OCI-M2 (cell line): ENCODE measurements at regions not wholly inside any gene's neighbourhood (a gene's known extent, or its start where the extent isn't known, plus 50 kb on each side); places are given as distances from the start of the nearest gene placed in this dataset.

Experiments
- DNase-seq: peaks from one replicate; lab custom pipeline; 2025; ENCODE audit not compliant: unreplicated experiment; lab: John Stamatoyannopoulos, UW

- DNase-seq, result no peak
Measured at GRCh38 chr3:147838652-147839051, 429.5 kb downstream of the ZIC1 start.

- DNase-seq, result no peak
Measured at GRCh38 chr3:147843331-147843730, 434.2 kb downstream of the ZIC1 start.

DNA sequence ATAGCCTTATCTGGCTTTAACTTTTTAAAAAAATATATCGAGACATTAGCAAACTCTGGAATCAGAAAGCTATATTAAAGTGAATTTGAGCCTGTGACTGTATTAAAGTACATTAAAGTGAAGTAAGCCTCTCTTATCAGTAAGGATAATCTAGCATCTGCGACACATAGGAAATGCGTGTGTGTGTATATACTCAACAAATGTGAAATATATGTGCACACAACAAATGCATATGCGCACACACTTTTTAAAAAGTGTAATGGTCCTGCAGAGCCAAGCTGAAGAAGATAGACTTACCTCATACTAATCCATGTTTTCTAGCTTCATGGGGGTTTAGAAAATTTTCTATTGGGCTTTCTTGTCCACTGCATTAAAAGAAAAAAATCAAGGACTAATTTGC, 437.1 kb downstream of the ZIC1 start:
- DNase-seq, result no peak

- DNase-seq, result no peak
Measured at GRCh38 chr3:147846854-147847478, 437.8 kb downstream of the ZIC1 start.

GRCh38 chr3:147851062-147851461, 441.9 kb downstream of the ZIC1 start:
- DNase-seq, result no peak

- DNase-seq, result no peak
Measured at GRCh38 chr3:147854542-147854941, 445.4 kb downstream of the ZIC1 start.

- no peak for DNase-seq
Measured at GRCh38 chr3:147864754-147865354, 455.7 kb downstream of the ZIC1 start.

GRCh38 chr3:147866561-147866960, 457.4 kb downstream of the ZIC1 start:
- DNase-seq, result no peak

DNA sequence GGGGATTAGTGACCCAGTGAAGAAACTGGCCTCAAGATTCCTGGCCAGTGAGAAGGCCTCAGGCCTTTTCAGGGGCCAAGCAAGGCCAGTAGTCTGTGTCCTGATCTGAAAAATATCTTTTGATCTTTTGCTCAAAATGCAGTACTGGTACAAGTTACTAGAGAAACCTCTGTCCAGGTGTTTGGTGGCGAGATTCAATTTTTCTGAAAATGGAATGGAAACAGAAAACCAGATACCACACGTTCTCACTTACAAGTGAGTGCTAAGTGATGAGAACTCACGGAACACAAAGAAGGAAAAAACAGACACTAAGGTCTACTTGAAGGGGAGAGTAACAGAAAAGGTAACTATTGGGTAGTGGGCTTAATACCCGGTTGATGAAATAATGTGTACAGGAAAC, 463.4 kb downstream of the ZIC1 start:
- DNase-seq, result no peak

DNA sequence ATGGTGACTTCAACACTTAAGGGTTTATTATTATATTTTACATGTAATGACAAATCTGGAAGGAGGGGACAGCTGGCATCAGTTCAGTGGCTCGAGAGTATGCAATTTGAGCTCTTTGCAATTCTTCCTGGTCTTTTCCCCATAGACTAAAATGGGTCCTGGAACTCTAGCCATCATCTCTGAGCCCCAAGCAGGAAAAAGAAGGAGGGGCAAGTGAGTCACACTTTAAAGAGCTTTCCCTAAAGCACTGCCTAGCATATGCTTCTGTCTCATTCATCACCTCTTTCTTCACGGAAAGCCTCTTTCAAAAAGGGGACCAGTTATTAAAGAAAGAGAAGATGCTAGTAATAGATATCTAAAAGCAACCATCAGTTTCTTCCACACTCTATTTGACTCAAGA, 466.3 kb downstream of the ZIC1 start:
- DNase-seq, result no peak

- no peak for DNase-seq
Measured at GRCh38 chr3:147881933-147882332, 472.8 kb downstream of the ZIC1 start.

- no peak for DNase-seq
Measured at GRCh38 chr3:147886879-147887278, 477.7 kb downstream of the ZIC1 start.

DNA sequence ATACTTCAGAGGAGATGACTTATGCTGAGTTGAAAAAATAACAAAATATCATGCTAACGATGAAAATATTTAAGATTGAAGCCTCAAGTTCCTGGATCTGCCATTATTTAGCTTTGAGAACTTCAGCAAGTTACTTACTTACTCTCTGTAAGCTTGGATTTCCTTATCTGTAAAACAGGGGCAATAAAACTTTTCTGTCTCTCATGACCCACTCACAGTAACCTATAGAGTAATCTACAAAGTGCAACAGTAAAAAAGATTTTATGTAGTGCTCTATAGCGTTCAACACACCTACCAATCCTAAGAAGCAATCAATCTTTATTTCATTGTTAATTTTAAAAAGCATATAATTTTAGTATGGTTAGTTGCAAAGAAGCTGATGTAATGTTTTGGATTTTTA, 478.6 kb downstream of the ZIC1 start:
- no peak for DNase-seq

DNA sequence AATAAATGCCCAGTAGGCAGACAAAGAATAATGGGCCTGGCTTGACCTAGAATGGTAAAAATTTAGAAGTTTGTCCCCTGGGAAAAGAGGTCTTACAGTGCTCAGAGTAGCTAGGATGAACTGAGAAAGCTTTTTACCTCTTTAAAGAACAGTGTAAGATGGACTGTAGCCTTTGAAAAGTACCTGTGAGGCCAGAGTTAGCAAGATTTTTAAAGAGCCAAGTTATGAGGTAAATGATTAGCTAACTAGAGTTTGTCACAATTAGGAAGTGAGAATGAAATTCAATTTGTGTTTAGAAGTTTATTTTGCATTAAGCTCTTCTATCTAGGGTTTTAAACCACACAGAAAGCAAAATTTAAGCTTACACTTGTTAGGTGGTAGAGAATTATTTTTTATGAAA, 480.9 kb downstream of the ZIC1 start:
- DNase-seq, result no peak

DNA sequence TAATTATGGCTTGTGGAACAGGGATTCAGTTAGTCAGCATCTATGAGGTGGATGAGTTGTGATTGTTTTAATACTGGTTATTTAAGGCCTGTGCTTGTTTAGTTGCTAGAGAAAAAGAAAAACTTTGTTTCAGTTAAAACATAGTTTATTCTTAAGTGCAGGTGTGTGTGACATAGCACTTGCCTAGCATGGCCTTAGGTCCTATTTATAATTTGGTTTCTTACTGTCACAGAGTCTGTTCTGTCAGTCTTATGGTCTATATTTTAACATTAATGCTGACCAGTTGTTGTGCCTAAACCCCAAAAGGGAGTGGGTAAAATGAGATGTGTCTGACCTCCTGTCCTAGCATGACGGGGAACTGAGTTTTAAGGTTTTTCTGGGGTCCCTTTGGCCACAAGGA, 486.3 kb downstream of the ZIC1 start:
- DNase-seq, result no peak

DNA sequence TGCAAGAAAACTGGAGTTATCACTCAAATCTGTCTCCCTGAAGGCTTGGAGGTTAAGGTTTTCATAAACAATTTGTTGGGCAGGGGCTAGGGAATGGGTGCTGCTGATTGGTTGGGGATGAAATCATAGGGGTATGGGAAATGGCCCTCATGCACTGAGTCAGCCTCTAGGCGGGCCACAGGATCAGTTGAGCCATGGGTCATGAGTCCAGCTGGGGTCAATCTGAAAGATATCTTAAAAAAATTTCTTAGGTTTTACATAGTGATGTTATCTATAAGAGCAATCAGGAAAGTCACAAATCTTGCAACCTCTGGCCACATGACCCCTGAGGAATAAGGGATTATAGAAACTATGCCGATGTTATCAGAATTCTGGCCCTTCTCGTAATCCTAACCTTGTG, 491.7 kb downstream of the ZIC1 start:
- DNase-seq, result no peak

GRCh38 chr3:147903026-147903425, 493.9 kb downstream of the ZIC1 start:
- no peak for DNase-seq

DNA sequence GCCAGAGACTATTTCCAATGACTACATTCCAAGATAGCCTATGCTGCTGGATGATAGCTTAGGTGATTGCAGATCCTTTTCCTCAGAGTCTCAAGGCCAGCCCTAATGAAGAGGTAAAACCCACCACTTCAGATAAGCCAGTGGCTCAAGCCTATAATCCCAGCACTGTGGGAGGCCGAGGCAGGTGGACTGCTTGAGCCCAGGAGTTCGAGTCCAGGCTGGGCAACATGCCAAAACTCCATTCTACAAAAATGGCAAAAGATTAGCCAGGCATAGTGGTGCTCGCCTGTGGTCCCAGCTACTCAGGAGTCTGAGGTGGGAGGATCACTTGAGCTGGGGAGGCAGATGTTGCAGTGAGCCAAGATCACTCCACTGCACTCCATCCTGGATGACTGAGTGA, 495.3 kb downstream of the ZIC1 start:
- DNase-seq, result no peak

- no peak for DNase-seq
Measured at GRCh38 chr3:147906285-147906684, 497.1 kb downstream of the ZIC1 start.

DNA sequence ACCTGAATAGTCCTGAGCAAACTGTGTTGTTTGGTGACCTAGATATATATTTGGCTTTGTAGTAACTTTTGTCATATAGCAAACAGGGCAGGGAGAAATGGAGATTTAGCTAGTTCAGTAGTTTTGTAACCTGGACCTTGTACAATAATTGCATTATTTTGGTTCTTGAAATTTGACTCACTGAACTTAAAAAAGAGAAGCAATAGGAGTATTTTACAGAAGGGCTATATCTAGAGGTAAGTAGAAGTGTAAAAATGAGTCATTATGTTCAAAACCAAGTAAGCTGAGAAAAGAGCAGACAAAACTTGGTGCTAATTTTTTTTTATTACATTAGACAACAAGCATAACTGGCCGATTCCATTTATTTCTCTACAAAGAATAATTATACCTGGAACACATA, 505.4 kb downstream of the ZIC1 start:
- no peak for DNase-seq

DNA sequence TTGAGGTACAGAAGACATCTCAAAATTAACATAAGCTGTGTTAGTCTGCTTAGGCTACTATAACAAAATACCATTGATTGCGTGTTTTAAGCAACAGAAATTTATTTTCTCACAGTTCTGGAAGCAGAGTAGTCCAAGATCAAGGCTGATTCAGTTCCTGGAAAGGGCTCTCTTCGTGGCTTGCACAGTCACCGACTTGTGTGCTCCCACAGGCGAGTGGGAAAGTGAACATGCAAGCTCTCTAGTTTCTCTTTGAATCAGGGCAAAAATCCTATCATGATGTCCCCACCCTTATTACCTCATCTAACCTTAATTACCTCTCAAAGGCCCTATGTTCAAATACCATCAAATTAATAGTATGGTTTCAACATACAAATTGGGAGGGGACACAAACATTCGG, 505.9 kb downstream of the ZIC1 start:
- DNase-seq, result no peak

- DNase-seq, result no peak
Measured at GRCh38 chr3:147919496-147919895, 510.3 kb downstream of the ZIC1 start.

- no peak for DNase-seq
Measured at GRCh38 chr3:147921051-147921450, 511.9 kb downstream of the ZIC1 start.
